GM13976 (cell line): ENCODE measurements at regions not wholly inside any gene's neighbourhood (a gene's known extent, or its start where the extent isn't known, plus 50 kb on each side); places are given as distances from the start of the nearest gene placed in this dataset.
"Not testable (repeated sequence)": the region's sequence is repeated elsewhere in the genome, so short reads cannot be mapped to it uniquely, and the experiment has no call there.

Source experiments
- DNase-seq: peaks from one replicate; pipeline ENCODE4 v3.0.0; 2012; ENCODE audit warnings: low spot score
- CTCF ChIP-seq: IDR thresholded peaks from 2 replicates; pipeline ENCODE4 v1.5.1; 2012; ENCODE audit warnings: borderline replicate concordance, mild to moderate bottlenecking; ENCODE audit not compliant: insufficient read depth; ENCODE audit errors: extremely low read depth, missing control alignments, control extremely low read depth
- in situ Hi-C: fragments of 300-500 bp; cut with MboI; formaldehyde crosslinking; loops from one replicate; pipeline ENCODE4 v1.12.0; 2022; ENCODE audit warnings: low sequenced_read_pairs, mixed read lengths, inconsistent platforms; ENCODE audit not compliant: unreplicated experiment

GRCh38 chr18:39211461-39211860 lies 1645.9 kb upstream of the CELF4 start:
- no peak for DNase-seq
- in situ Hi-C loops: no loop called here
- no peak for TF ChIP-seq CTCF

GRCh38 chr18:39209173-39209572 lies 1643.6 kb upstream of the CELF4 start:
- DNase-seq: no peak
- in situ Hi-C loops: no loop called here
- no peak for TF ChIP-seq CTCF

GRCh38 chr18:39208729-39209128 lies 1643.1 kb upstream of the CELF4 start:
- in situ Hi-C loops: no loop called here
- no peak for DNase-seq
- TF ChIP-seq CTCF: no peak

GRCh38 chr18:39208190-39208589 lies 1642.6 kb upstream of the CELF4 start:
- DNase-seq: no peak
- in situ Hi-C loops: no loop called here
- TF ChIP-seq CTCF: no peak

GRCh38 chr18:39206398-39207103 lies 1641.0 kb upstream of the CELF4 start:
- in situ Hi-C loops, DNase-seq: not testable (repeated sequence)

GRCh38 chr18:39205565-39206195 lies 1640.1 kb upstream of the CELF4 start:
- DNase-seq: no peak
- TF ChIP-seq CTCF: no peak
- in situ Hi-C loops: no loop called here

GRCh38 chr18:39200153-39200552 lies 1634.6 kb upstream of the CELF4 start:
- in situ Hi-C loops: no loop called here
- DNase-seq: no peak
- TF ChIP-seq CTCF: no peak
